ENCODE measurements at regions not wholly inside any gene's neighbourhood (a gene's known extent, or its start where the extent isn't known, plus 50 kb on each side); places are given as distances from the start of the nearest gene placed in this dataset.

GRCh38 chr5:89064736-89065135, 181.8 kb upstream of the MEF2C start:
- Histone ChIP-seq H3K27me3 (ENCODE audit: control insufficient read depth in 2 of 2, insufficient read depth in 2 of 2, low read length in 2 of 2) (no peaks in the 10 kb centered on the region), H3K79me2 (ENCODE audit: control insufficient read depth, insufficient read depth, low read length) (no peaks in the 10 kb centered on the region), H3K4me1 (ENCODE audit: control insufficient read depth, extremely low read depth, insufficient read depth, low read length) (no peaks in the 10 kb centered on the region), H4K20me1 (replicated peaks; ENCODE audit: control insufficient read depth, extremely low read depth, insufficient read depth, low read length) (no peaks in the 10 kb centered on the region), H3K9me1 (replicated peaks; ENCODE audit: control insufficient read depth, extremely low read depth, insufficient read depth, low read length) (no peaks in the 10 kb centered on the region), H3K4me3 (replicated peaks in 1 of 3; ENCODE audit: insufficient read depth in 1 of 3, low read depth in 1 of 3, low read length in 3 of 3) (no peak overlapping the region), H3K9ac (replicated peaks; ENCODE audit: extremely low read depth, insufficient read depth, low read length) (no peak overlapping the region), H3K9me3 (replicated peaks; ENCODE audit: control insufficient read depth, insufficient read depth, low read length) (no peaks in the 10 kb centered on the region), H3K36me3 (ENCODE audit: control insufficient read depth in 2 of 2, extremely low read depth in 1 of 2, insufficient read depth in 2 of 2, low read length in 2 of 2) (no peaks in the 10 kb centered on the region), H2AFZ (ENCODE audit: low read depth, low read length) (no peak overlapping the region), H3K27ac (ENCODE audit: insufficient read depth, low read depth, low read length) (no peak overlapping the region), H3K4me2 (ENCODE audit: insufficient read depth, low read length) (no peak overlapping the region)
- no TSS peak for BruUV-seq (replicated peaks)
- ChIA-PET POLR2A (no interaction called here), CTCF (interaction anchor here (0.9 to 1.3 kb wide), 2 partner anchors 9 kb away, joined by 3 to 6 read pairs; no protein-coding TSS in a partner anchor)
- intact Hi-C loops (cut with micrococcal nuclease) (no loop called here), dilution Hi-C loops (cut with MboI; ENCODE audit: extremely low pct_ligation_motif_present, low sequenced_read_pairs) (no loop called here)
- TF ChIP-seq MYC (IDR thresholded peaks at IDR 0.05; ENCODE audit: low read depth, low read length) (no peak), POLR2AphosphoS5 (IDR thresholded peaks at IDR 0.05; ENCODE audit: insufficient read depth, low read depth, low read length) (no peak)
- DNase-seq (ENCODE audit: low read depth, low spot score) (no peak), FAIRE-seq (no peak)

- DNase-seq (ENCODE audit: low read depth, low spot score) = no peak
- no peak overlapping the region for H3K27ac ChIP-seq (ENCODE audit: insufficient read depth, low read depth, low read length)
- intact Hi-C loops (cut with micrococcal nuclease) = no loop called here
- no peaks in the 10 kb centered on the region for H3K9me1 ChIP-seq (replicated peaks; ENCODE audit: control insufficient read depth, extremely low read depth, insufficient read depth, low read length)
- CTCF ChIA-PET = interaction anchor here (0.9 to 1.3 kb wide), 2 partner anchors 8 to 9 kb away, joined by 3 to 6 read pairs; no protein-coding TSS in a partner anchor
- H3K4me3 ChIP-seq (replicated peaks in 1 of 3; ENCODE audit: insufficient read depth in 1 of 3, low read depth in 1 of 3, low read length in 3 of 3) = no peak overlapping the region
- H3K4me2 ChIP-seq (ENCODE audit: insufficient read depth, low read length) = no peak overlapping the region
- no peak for FAIRE-seq
- no peak overlapping the region for H2AFZ ChIP-seq (ENCODE audit: low read depth, low read length)
- H3K9me3 ChIP-seq (replicated peaks; ENCODE audit: control insufficient read depth, insufficient read depth, low read length) = no peaks in the 10 kb centered on the region
- no peaks in the 10 kb centered on the region for H3K27me3 ChIP-seq (ENCODE audit: control insufficient read depth in 2 of 2, insufficient read depth in 2 of 2, low read length in 2 of 2)
- no peaks in the 10 kb centered on the region for H3K4me1 ChIP-seq (ENCODE audit: control insufficient read depth, extremely low read depth, insufficient read depth, low read length)
- no peaks in the 10 kb centered on the region for H3K36me3 ChIP-seq (ENCODE audit: control insufficient read depth in 2 of 2, extremely low read depth in 1 of 2, insufficient read depth in 2 of 2, low read length in 2 of 2)
- dilution Hi-C loops (cut with MboI; ENCODE audit: extremely low pct_ligation_motif_present, low sequenced_read_pairs) = no loop called here
- no peak overlapping the region for H3K9ac ChIP-seq (replicated peaks; ENCODE audit: extremely low read depth, insufficient read depth, low read length)
- no TSS peak for BruUV-seq (replicated peaks)
- POLR2A ChIA-PET = no interaction called here
- H3K79me2 ChIP-seq (ENCODE audit: control insufficient read depth, insufficient read depth, low read length) = no peaks in the 10 kb centered on the region
- H4K20me1 ChIP-seq (replicated peaks; ENCODE audit: control insufficient read depth, extremely low read depth, insufficient read depth, low read length) = no peaks in the 10 kb centered on the region
- TF ChIP-seq CTCF (IDR thresholded peaks at IDR 0.05; ENCODE audit: extremely low read depth in 1 of 2, insufficient read depth in 1 of 2, low read depth in 1 of 2, low read length in 2 of 2) (no peak), FOS (IDR thresholded peaks at IDR 0.05; ENCODE audit: borderline replicate concordance, insufficient read depth, low read length) (no peak), EZH2 (IDR thresholded peaks at IDR 0.05; ENCODE audit: borderline replicate concordance, low read depth, low read length, severe bottlenecking) (no peak), POLR2A (IDR thresholded peaks at IDR 0.05; ENCODE audit: low read depth, low read length) (no peak), MYC (IDR thresholded peaks at IDR 0.05; ENCODE audit: low read depth, low read length) (no peak), JUN (IDR thresholded peaks at IDR 0.05; ENCODE audit: borderline replicate concordance, insufficient read depth, insufficient read length, low read depth) (no peak), POLR2AphosphoS5 (IDR thresholded peaks at IDR 0.05; ENCODE audit: insufficient read depth, low read depth, low read length) (no peak), MAX (IDR thresholded peaks at IDR 0.05; ENCODE audit: insufficient read depth, insufficient read length) (no peak), GATA2 (IDR thresholded peaks at IDR 0.05; ENCODE audit: insufficient read depth, insufficient read length, low read depth, low read length) (no peak)
Observed at GRCh38 chr5:89064054-89064453, 181.1 kb upstream of the MEF2C start.

Data from endothelial cell of umbilical vein (primary cell).